Amniotic stem cell (primary cell): ENCODE measurements at regions not wholly inside any gene's neighbourhood (a gene's known extent, or its start where the extent isn't known, plus 50 kb on each side); places are given as distances from the start of the nearest gene placed in this dataset.
"Not testable (repeated sequence)": the region's sequence is repeated elsewhere in the genome, so short reads cannot be mapped to it uniquely, and the experiment has no call there.

Experiments
- DNase-seq: peaks from one replicate; lab custom pipeline; 2025; lab: John Stamatoyannopoulos, UW

- DNase-seq: no peak
Measured at GRCh38 chr1:199044191-199044590, 405.4 kb downstream of the PTPRC start.

- no peak for DNase-seq
Measured at GRCh38 chr1:199046618-199047017, 407.8 kb downstream of the PTPRC start.

- DNase-seq: no peak
Measured at GRCh38 chr1:199054694-199055093, 415.9 kb downstream of the PTPRC start.

GRCh38 chr1:199057322-199057721, 418.5 kb downstream of the PTPRC start:
- no peak for DNase-seq

GRCh38 chr1:199058281-199058680, 419.4 kb downstream of the PTPRC start:
- DNase-seq: no peak

GRCh38 chr1:199064971-199065370, 426.1 kb downstream of the PTPRC start:
- no peak for DNase-seq

- DNase-seq: no peak
Measured at GRCh38 chr1:199067483-199067882, 428.6 kb downstream of the PTPRC start.

GRCh38 chr1:199071080-199071479, 432.2 kb downstream of the PTPRC start:
- no peak for DNase-seq

GRCh38 chr1:199073166-199073565, 434.3 kb downstream of the PTPRC start:
- no peak for DNase-seq

- DNase-seq: no peak
Measured at GRCh38 chr1:199075792-199076191, 437.0 kb downstream of the PTPRC start.

- no peak for DNase-seq
Measured at GRCh38 chr1:199079994-199080393, 441.2 kb downstream of the PTPRC start.

- DNase-seq: no peak
Measured at GRCh38 chr1:199081739-199082138, 442.9 kb downstream of the PTPRC start.

- DNase-seq: no peak
Measured at GRCh38 chr1:199082778-199083389, 444.0 kb downstream of the PTPRC start.

- DNase-seq: no peak
Measured at GRCh38 chr1:199083680-199084079, 444.8 kb downstream of the PTPRC start.

GRCh38 chr1:199084293-199084692, 445.5 kb downstream of the PTPRC start:
- DNase-seq: no peak

- no peak for DNase-seq
Measured at GRCh38 chr1:199085903-199086302, 447.1 kb downstream of the PTPRC start.

- DNase-seq: no peak
Measured at GRCh38 chr1:199087144-199087543, 448.3 kb downstream of the PTPRC start.

- DNase-seq: no peak
Measured at GRCh38 chr1:199089393-199090122, 450.7 kb downstream of the PTPRC start.

GRCh38 chr1:199095628-199096027, 456.8 kb downstream of the PTPRC start:
- not testable (repeated sequence) for DNase-seq

- no peak for DNase-seq
Measured at GRCh38 chr1:199096591-199096990, 457.8 kb downstream of the PTPRC start.

GRCh38 chr1:199098468-199098867, 459.6 kb downstream of the PTPRC start:
- no peak for DNase-seq

- no peak for DNase-seq
Measured at GRCh38 chr1:199101139-199101538, 462.3 kb downstream of the PTPRC start.

- DNase-seq: no peak
Measured at GRCh38 chr1:199101635-199102034, 462.8 kb downstream of the PTPRC start.

- no peak for DNase-seq
Measured at GRCh38 chr1:199102239-199102638, 463.4 kb downstream of the PTPRC start.
